ENCODE measurements at regions not wholly inside any gene's neighbourhood (a gene's known extent, or its start where the extent isn't known, plus 50 kb on each side); places are given as distances from the start of the nearest gene placed in this dataset.

DNA sequence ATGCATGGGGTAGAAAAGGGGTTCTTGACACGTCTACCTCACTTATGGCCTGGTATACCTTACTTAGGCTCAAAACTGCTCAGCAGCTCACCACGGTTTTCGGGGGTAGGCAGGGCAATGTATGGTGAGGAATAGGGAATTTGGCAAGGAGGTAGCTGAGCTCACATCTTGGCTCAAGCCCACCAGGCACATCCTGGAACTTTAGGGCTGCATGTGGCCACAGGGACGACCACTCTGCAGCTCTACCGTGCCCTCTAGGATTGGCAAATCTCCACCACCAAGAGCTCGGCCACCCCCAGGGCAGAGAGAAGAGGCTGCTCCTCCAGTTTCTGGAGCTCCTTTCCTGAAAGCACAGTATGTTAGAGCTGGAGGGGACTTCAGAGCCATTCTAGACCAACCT lies 69.7 kb downstream of the MRPL46 start:
- H3K36me3 Mint-ChIP-seq (ENCODE audit: insufficient read depth in 1 of 3, low read depth in 3 of 3): peaks cover 0 to 8% (median 0%) of the 10 kb centered on the region in 3 experiments; a peak in 1 of 7 replicates
- no peak overlapping the region for H2BK5ac ChIP-seq (ENCODE audit: insufficient read length, low read length)
- H4K20me1 ChIP-seq (ENCODE audit: control insufficient read depth, insufficient read depth, insufficient read length): no peaks in the 10 kb centered on the region
- H3K27me3 ChIP-seq (ENCODE audit: insufficient read depth, low read length): no peaks in the 10 kb centered on the region
- no peak overlapping the region for H3K18ac ChIP-seq (ENCODE audit: insufficient read length, low read depth, low read length)
- H3K4me3 Mint-ChIP-seq: no peak overlapping the region
- no peaks in the 10 kb centered on the region for H3K79me1 ChIP-seq (ENCODE audit: insufficient read depth, low read depth, low read length, poor library complexity, severe bottlenecking)
- no peaks in the 10 kb centered on the region for H3K79me2 ChIP-seq (ENCODE audit: insufficient read depth, low read length)
- H4K5ac ChIP-seq (ENCODE audit: insufficient read length, low read depth, low read length): no peak overlapping the region
- H3K27me3 Mint-ChIP-seq (ENCODE audit: low read depth): peaks cover 7% of the 10 kb centered on the region
- H3K4ac ChIP-seq (ENCODE audit: low read depth, low read length): no peak overlapping the region
- no peak overlapping the region for H3K27ac Mint-ChIP-seq
- whole genome bisulfite sequencing (ENCODE audit: extremely low coverage, insufficient read length, low lambda C conversion rate): no CpG with 5 or more reads among the region's 6 CpGs
- no peak for DNase-seq
- H3K56ac ChIP-seq (ENCODE audit: insufficient read length, low read depth, low read length): no peak overlapping the region
- no peak overlapping the region for H2BK15ac ChIP-seq (ENCODE audit: low read depth, low read length)
- no peaks in the 10 kb centered on the region for H3K4me1 ChIP-seq (ENCODE audit: insufficient read depth, low read length)
- H3K14ac ChIP-seq (ENCODE audit: insufficient read depth, low read length): no peak overlapping the region
- no peak overlapping the region for H3K9ac ChIP-seq (ENCODE audit: extremely low read depth, insufficient read length, low read length)
- H2BK120ac ChIP-seq (ENCODE audit: low read depth, low read length, poor library complexity, severe bottlenecking): no peak overlapping the region
- TF ChIP-seq, protein P1, sequence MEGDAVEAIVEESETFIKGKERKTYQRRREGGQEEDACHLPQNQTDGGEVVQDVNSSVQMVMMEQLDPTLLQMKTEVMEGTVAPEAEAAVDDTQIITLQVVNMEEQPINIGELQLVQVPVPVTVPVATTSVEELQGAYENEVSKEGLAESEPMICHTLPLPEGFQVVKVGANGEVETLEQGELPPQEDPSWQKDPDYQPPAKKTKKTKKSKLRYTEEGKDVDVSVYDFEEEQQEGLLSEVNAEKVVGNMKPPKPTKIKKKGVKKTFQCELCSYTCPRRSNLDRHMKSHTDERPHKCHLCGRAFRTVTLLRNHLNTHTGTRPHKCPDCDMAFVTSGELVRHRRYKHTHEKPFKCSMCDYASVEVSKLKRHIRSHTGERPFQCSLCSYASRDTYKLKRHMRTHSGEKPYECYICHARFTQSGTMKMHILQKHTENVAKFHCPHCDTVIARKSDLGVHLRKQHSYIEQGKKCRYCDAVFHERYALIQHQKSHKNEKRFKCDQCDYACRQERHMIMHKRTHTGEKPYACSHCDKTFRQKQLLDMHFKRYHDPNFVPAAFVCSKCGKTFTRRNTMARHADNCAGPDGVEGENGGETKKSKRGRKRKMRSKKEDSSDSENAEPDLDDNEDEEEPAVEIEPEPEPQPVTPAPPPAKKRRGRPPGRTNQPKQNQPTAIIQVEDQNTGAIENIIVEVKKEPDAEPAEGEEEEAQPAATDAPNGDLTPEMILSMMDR (conservative IDR thresholded peaks at IDR 0.05): no peak
- H3K9me3 ChIP-seq (ENCODE audit: control insufficient read depth, low read depth, low read length): no peaks in the 10 kb centered on the region
- H2AK5ac ChIP-seq (ENCODE audit: insufficient read length, low read length): no peak overlapping the region
- H2BK20ac ChIP-seq (ENCODE audit: low read depth, low read length, poor library complexity, severe bottlenecking): no peak overlapping the region
- no peak overlapping the region for H3K4me2 ChIP-seq (ENCODE audit: insufficient read depth, insufficient read length, low read length)
- no peak overlapping the region for H2AFZ ChIP-seq (ENCODE audit: low read length)
- H3K23me2 ChIP-seq (ENCODE audit: insufficient read length, low read depth, low read length, poor library complexity, severe bottlenecking): no peaks in the 10 kb centered on the region
- H3K4me1 Mint-ChIP-seq: peaks cover 10 to 19% of the 10 kb centered on the region in 2 experiments
- H4K8ac ChIP-seq (replicated peaks; ENCODE audit: insufficient read length, low read depth, low read length): no peak overlapping the region
- H3T11ph ChIP-seq (ENCODE audit: low read length): no peak overlapping the region
- H3K9me3 Mint-ChIP-seq: peaks cover 0 to 4% of the 10 kb centered on the region in 2 experiments; a peak in 1 of 5 replicates
- H4K91ac ChIP-seq (ENCODE audit: insufficient read length, low read depth, low read length): no peak overlapping the region
- no peak overlapping the region for H2BK12ac ChIP-seq (ENCODE audit: insufficient read length, low read depth, low read length)
- no peak overlapping the region for H3K27ac ChIP-seq (ENCODE audit: insufficient read length, low read depth, low read length)
- no peak overlapping the region for H3K23ac ChIP-seq (ENCODE audit: insufficient read length, low read depth, low read length)

All from H9 (cell line).